HEK293 (cell line): ENCODE measurements at regions not wholly inside any gene's neighbourhood (a gene's known extent, or its start where the extent isn't known, plus 50 kb on each side); places are given as distances from the start of the nearest gene placed in this dataset.

Experiments used
- CTCF ChIA-PET: fragments of 350-600 bp; formaldehyde crosslinking; extraction: SDS; loops from one replicate; lab custom pipeline; 2021; ENCODE audit warnings: antibody characterized with exemption; lab: Yijun Ruan, JAX
- POLR2A ChIA-PET: fragments of 300-600 bp; formaldehyde crosslinking; extraction: SDS; loops from one replicate; lab custom pipeline; 2020; ENCODE audit warnings: antibody characterized with exemption, inconsistent platforms; lab: Yijun Ruan, JAX
- H3K27ac ChIP-seq: fragments of 200-500 bp; sonication (Bioruptor generic); 2 replicates; pipeline ENCODE4 v1.5.1; 2014; ENCODE audit warnings: low read depth, low read length, control low read depth, inconsistent platforms; ENCODE audit errors: extremely low read depth
- H3K36me3 ChIP-seq, 2 experiments: fragments of 200-500 bp in 1 of 2; sonication (Bioruptor generic) in 1 of 2; 1 replicate in 1 of 2; 2 replicates in 1 of 2; pipeline ENCODE4 v1.5.1; 2014 to 2017; ENCODE audit warnings: inconsistent platforms in 2 of 2, low read length in 2 of 2; ENCODE audit not compliant: control insufficient read depth in 2 of 2, insufficient read depth in 1 of 2
- H3K4me1 ChIP-seq: fragments of 200-500 bp; sonication (Bioruptor generic); 2 replicates; pipeline ENCODE4 v1.5.1; 2014; ENCODE audit warnings: mild to moderate bottlenecking, low read length, inconsistent platforms; ENCODE audit not compliant: control insufficient read depth, insufficient read depth
- H3K4me3 ChIP-seq: 2 replicates; pipeline ENCODE4 v1.5.1; 2011; ENCODE audit warnings: low read depth, mild to moderate bottlenecking, control low read depth, low read length, moderate library complexity
- H3K9me3 ChIP-seq: fragments of 200-500 bp; sonication (Bioruptor generic); 2 replicates; pipeline ENCODE4 v1.5.1; 2014; ENCODE audit warnings: low read depth, low read length, inconsistent platforms; ENCODE audit not compliant: control insufficient read depth, insufficient read depth
- AEBP2 ChIP-seq: fragments of 450-650 bp; formaldehyde crosslinking; IDR thresholded peaks from 2 replicates; pipeline ENCODE4 v1.5.1; 2016; ENCODE audit warnings: missing biosample characterization, missing genetic modification characterization, borderline replicate concordance
- GLIS1 ChIP-seq: fragments of 450-650 bp; formaldehyde crosslinking; IDR thresholded peaks from 2 replicates; pipeline ENCODE4 v1.5.1; 2016; ENCODE audit warnings: missing biosample characterization, missing genetic modification characterization
- INSM2 ChIP-seq: fragments of 450-650 bp; formaldehyde crosslinking; IDR thresholded peaks from 2 replicates; pipeline ENCODE4 v1.5.1; 2016; ENCODE audit warnings: missing biosample characterization, missing genetic modification characterization
- MYNN ChIP-seq: fragments of 450-650 bp; formaldehyde crosslinking; IDR thresholded peaks from 2 replicates; pipeline ENCODE4 v1.5.1; 2016; ENCODE audit warnings: missing biosample characterization, missing genetic modification characterization, borderline replicate concordance
- PBX3 ChIP-seq: sonication (generic); formaldehyde crosslinking; IDR thresholded peaks from 2 replicates; pipeline ENCODE4 v1.8.1; 2022; ENCODE audit warnings: mild to moderate bottlenecking, moderate library complexity, missing genetic modification reagents
- ZFP3 ChIP-seq: fragments of 450-650 bp; formaldehyde crosslinking; IDR thresholded peaks from 2 replicates; pipeline ENCODE4 v1.5.1; 2016; ENCODE audit warnings: low read depth, missing biosample characterization, missing genetic modification characterization
- ZFP37 ChIP-seq: fragments of 450-650 bp; formaldehyde crosslinking; IDR thresholded peaks from 2 replicates; pipeline ENCODE4 v1.5.1; 2016; ENCODE audit warnings: missing biosample characterization, missing genetic modification characterization
- ZIC2 ChIP-seq: fragments of 450-650 bp; formaldehyde crosslinking; IDR thresholded peaks from 2 replicates; pipeline ENCODE4 v1.5.1; 2016; ENCODE audit warnings: missing biosample characterization, missing genetic modification characterization
- ZNF121 ChIP-seq: fragments of 450-650 bp; formaldehyde crosslinking; IDR thresholded peaks from 2 replicates; pipeline ENCODE4 v1.5.1; 2016; ENCODE audit warnings: missing biosample characterization, missing genetic modification characterization
- ZNF221 ChIP-seq: fragments of 450-650 bp; formaldehyde crosslinking; IDR thresholded peaks from 2 replicates; pipeline ENCODE4 v1.5.1; 2017; ENCODE audit warnings: missing biosample characterization, missing genetic modification characterization, borderline replicate concordance
- ZNF23 ChIP-seq: fragments of 450-650 bp; formaldehyde crosslinking; IDR thresholded peaks from 2 replicates; pipeline ENCODE4 v1.5.1; 2016; ENCODE audit warnings: missing biosample characterization, missing genetic modification characterization, borderline replicate concordance
- ZNF366 ChIP-seq: fragments of 450-650 bp; formaldehyde crosslinking; conservative IDR thresholded peaks from 2 replicates; pipeline ENCODE4 v1.5.1; 2016; ENCODE audit warnings: missing biosample characterization, missing genetic modification characterization
- ZNF501 ChIP-seq: fragments of 450-650 bp; formaldehyde crosslinking; IDR thresholded peaks from 2 replicates; pipeline ENCODE4 v1.5.1; 2016; ENCODE audit warnings: missing biosample characterization, missing genetic modification characterization
- ZNF518A ChIP-seq: fragments of 450-650 bp; formaldehyde crosslinking; conservative IDR thresholded peaks from 2 replicates; pipeline ENCODE4 v1.5.1; 2016; ENCODE audit warnings: low read depth, missing biosample characterization, missing genetic modification characterization
- ZNF544 ChIP-seq: fragments of 450-650 bp; formaldehyde crosslinking; IDR thresholded peaks from 2 replicates; pipeline ENCODE4 v1.5.0; 2017; ENCODE audit warnings: missing biosample characterization, missing genetic modification characterization
- ZNF621 ChIP-seq: fragments of 450-650 bp; formaldehyde crosslinking; IDR thresholded peaks from 2 replicates; pipeline ENCODE4 v1.5.1; 2017; ENCODE audit warnings: missing biosample characterization, missing genetic modification characterization
- ZNF701 ChIP-seq: fragments of 450-650 bp; formaldehyde crosslinking; IDR thresholded peaks from 2 replicates; pipeline ENCODE4 v1.5.1; 2016; ENCODE audit warnings: missing biosample characterization, missing genetic modification characterization
- ZNF704 ChIP-seq: fragments of 450-650 bp; formaldehyde crosslinking; IDR thresholded peaks from 2 replicates; pipeline ENCODE4 v1.5.1; 2016; ENCODE audit warnings: missing biosample characterization, missing genetic modification characterization
- ZNF747 ChIP-seq: fragments of 450-650 bp; formaldehyde crosslinking; IDR thresholded peaks from 2 replicates; pipeline ENCODE4 v1.5.1; 2016; ENCODE audit warnings: missing biosample characterization, missing genetic modification characterization
- ZNF768 ChIP-seq: fragments of 450-650 bp; formaldehyde crosslinking; IDR thresholded peaks from 2 replicates; pipeline ENCODE4 v1.5.1; 2018; ENCODE audit warnings: missing biosample characterization, mild to moderate bottlenecking, missing genetic modification characterization
- ZNF791 ChIP-seq: fragments of 450-650 bp; formaldehyde crosslinking; IDR thresholded peaks from 2 replicates; pipeline ENCODE4 v1.5.1; 2016; ENCODE audit warnings: missing biosample characterization, missing genetic modification characterization
- ZNF843 ChIP-seq: fragments of 450-650 bp; formaldehyde crosslinking; IDR thresholded peaks from 2 replicates; pipeline ENCODE4 v1.5.1; 2016; ENCODE audit warnings: missing biosample characterization, missing genetic modification characterization

GRCh38 chr4:100340512-100341485 is 150.5 kb upstream of the DDIT4L start:
- ChIA-PET POLR2A (no interaction called here), CTCF (interaction anchor here (0.6 kb wide), 1 partner anchor 11 kb away, joined by 4 read pairs; no protein-coding TSS in a partner anchor)
- Histone ChIP-seq H3K36me3 (no peaks in the 10 kb centered on the region), H3K27ac (no peak overlapping the region), H3K9me3 (no peaks in the 10 kb centered on the region), H3K4me3 (no peak overlapping the region), H3K4me1 (no peaks in the 10 kb centered on the region)
- no peak for TF ChIP-seq ZIC2 (tag by site-specific recombination)
- TF ChIP-seq ZFP3: no peak
- TF ChIP-seq INSM2 (tag by site-specific recombination): no peak
- TF ChIP-seq ZNF23 (tag by site-specific recombination): no peak
- no peak for TF ChIP-seq ZNF843
- no peak for TF ChIP-seq ZNF518A
- no peak for TF ChIP-seq ZNF701 (tag by site-specific recombination)
- TF ChIP-seq ZNF704 (tag by site-specific recombination): no peak
- TF ChIP-seq PBX3 (CRISPR knock-in tag): no peak
- no peak for TF ChIP-seq MYNN (tag by site-specific recombination)
- no peak for TF ChIP-seq ZNF621 (tag by site-specific recombination)
- no peak for TF ChIP-seq GLIS1 (tag by site-specific recombination)
- no peak for TF ChIP-seq ZNF768 (tag by site-specific recombination)

- H3K9me3 ChIP-seq: no peaks in the 10 kb centered on the region
- no peaks in the 10 kb centered on the region for H3K36me3 ChIP-seq
- H3K4me1 ChIP-seq: no peaks in the 10 kb centered on the region
- H3K4me3 ChIP-seq: no peak overlapping the region
- H3K27ac ChIP-seq: no peak overlapping the region
- POLR2A ChIA-PET: no interaction called here
- CTCF ChIA-PET: no interaction called here
- TF ChIP-seq ZNF791 (tag by site-specific recombination) (no peak), ZNF23 (tag by site-specific recombination) (no peak), ZNF121 (tag by site-specific recombination) (no peak), ZNF501 (tag by site-specific recombination) (no peak), ZNF747 (no peak), ZNF366 (no peak), INSM2 (tag by site-specific recombination) (no peak), ZNF544 (no peak), ZNF221 (tag by site-specific recombination) (no peak), ZFP37 (tag by site-specific recombination) (no peak), AEBP2 (no peak)
Measured at GRCh38 chr4:100339870-100340269, 149.6 kb upstream of the DDIT4L start.
